ENCODE measurements at regions not wholly inside any gene's neighbourhood (a gene's known extent, or its start where the extent isn't known, plus 50 kb on each side); places are given as distances from the start of the nearest gene placed in this dataset.

GRCh38 chr2:126117886-126118285 lies 538.1 kb upstream of the GYPC start:
- no peak for TF ChIP-seq RCOR1 (IDR thresholded peaks at IDR 0.05; ENCODE audit: insufficient replicate concordance, low read length)
- TF ChIP-seq CTCF (conservative IDR thresholded peaks at IDR 0.05; ENCODE audit: low read depth, low read length), result no peak
- TF ChIP-seq USF2 (IDR thresholded peaks at IDR 0.05; ENCODE audit: low read depth, low read length), result no peak
- no peak for TF ChIP-seq MXI1 (IDR thresholded peaks at IDR 0.05; ENCODE audit: borderline replicate concordance, low read depth, low read length)
- no peak for TF ChIP-seq SMC3 (IDR thresholded peaks at IDR 0.05; ENCODE audit: low read depth, low read length)
- TF ChIP-seq FOS (IDR thresholded peaks at IDR 0.05; ENCODE audit: low read depth, low read length), result no peak

Measured in IMR-90 (cell line).